DOHH2 (cell line): ENCODE measurements at regions not wholly inside any gene's neighbourhood (a gene's known extent, or its start where the extent isn't known, plus 50 kb on each side); places are given as distances from the start of the nearest gene placed in this dataset.

Source experiments
- CTCF ChIP-seq: fragments of 200-600 bp; sonication (generic); IDR thresholded peaks from one replicate; pipeline ENCODE4 v1.5.1; 2014; ENCODE audit warnings: antibody characterized with exemption, mild to moderate bottlenecking, low read depth, low read length; ENCODE audit not compliant: poor library complexity, severe bottlenecking
- EZH2phosphoT487 ChIP-seq: fragments of 200-600 bp; sonication (generic); IDR thresholded peaks from 2 replicates; pipeline ENCODE4 v1.6.1; 2017; ENCODE audit warnings: borderline replicate concordance, mild to moderate bottlenecking, antibody characterized with exemption, low read length, moderate library complexity, mixed read lengths

DNA sequence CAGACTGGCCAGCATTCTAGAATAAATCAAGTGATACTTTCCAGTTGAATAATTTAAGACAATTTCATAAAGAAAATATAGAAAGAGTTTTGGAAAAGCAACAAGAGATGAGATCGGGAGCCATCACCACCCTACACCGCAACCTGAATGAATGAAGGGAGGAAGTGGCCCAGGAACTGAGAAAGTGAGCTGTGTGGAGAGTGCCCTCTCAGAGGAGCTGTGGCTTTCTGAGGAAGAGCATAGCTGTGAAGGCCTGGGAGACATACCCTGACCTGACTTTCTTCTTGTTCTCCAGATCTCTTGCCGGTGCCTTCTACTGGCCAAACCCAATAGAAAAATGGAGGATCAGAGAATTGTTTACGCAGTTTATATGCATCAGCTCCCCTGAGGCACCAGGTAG lies 79.3 kb upstream of the TSPAN8 start:
- TF ChIP-seq CTCF (no peak), EZH2phosphoT487 (no peak)
